ENCODE measurements at regions not wholly inside any gene's neighbourhood (a gene's known extent, or its start where the extent isn't known, plus 50 kb on each side); places are given as distances from the start of the nearest gene placed in this dataset.

DNA sequence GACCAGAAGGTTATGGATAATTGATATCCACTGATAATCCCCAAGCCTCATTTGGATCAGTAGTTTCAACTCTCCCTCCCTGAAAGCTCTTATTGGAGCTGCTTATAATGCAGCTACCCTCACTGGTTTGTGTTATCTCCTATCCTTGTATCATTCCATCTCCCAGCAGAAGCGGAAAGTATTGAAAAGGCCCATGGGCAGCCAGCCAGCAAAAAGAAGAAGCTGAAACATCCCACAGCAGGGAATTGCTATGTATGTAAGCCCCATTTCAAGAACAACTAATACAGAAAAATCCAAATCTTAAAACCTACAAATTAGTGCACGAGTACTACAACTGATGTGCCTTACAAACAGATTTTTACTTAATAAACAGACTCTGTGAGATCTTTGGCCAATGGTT is 269.0 kb upstream of the ECI2 start:
- no peak for DNase-seq (ENCODE audit: low read depth)

DNA sequence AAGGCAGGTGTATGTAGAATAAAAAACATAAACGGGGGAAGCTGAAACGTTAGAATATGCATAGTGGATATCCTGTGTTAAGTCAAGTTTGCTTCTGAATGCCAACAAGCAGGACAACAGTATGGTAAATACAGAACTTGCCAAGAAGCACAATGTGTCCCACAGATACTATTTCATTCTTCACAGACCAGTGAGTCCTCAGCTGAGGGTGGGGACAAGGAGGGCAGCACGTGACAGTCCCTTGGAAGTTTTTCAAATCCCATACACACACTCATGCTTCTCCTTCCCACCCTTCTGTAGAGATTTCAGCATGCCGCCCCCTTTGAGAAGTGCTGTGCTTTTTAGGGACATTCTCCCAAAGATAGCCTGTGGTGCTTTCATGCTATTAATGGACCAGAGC is 268.5 kb upstream of the ECI2 start:
- peak; percentile 26 for DNase-seq (ENCODE audit: low read depth)

DNA sequence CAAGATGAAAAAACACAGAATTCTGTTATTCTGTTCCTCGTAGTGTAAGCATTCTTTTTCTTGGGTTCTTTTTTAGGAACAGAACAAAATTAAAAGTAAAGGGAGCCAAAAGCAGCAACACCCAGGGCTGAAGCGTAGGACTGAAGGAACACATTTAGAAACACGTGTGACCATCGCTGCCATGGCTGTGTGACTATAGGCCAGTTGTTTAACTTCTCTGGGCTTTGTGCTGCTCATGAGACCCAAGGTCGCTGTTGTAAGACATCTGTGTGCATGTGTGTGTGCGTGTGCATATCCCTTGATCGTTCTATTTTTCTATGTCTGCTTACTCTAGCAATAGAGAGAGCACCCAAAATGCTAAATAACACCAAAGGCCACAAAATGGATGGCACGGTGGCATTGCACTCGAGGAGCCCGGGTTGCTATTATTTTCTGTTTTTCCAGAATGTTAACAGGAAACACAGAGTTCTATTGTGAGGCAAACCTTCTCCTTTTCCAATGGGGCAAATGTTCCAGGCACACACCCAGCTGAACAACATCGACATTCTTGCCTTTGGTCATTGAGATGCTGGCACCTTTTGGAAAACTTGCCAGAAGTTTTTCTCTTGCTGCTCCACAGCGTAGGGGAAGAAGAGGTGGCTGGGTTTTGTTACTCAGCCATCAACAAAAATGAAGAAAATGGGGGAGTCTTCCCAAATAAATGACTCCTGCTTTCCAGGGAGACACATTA is 267.8 kb upstream of the ECI2 start:
- no peak for DNase-seq (ENCODE audit: low read depth)

DNA sequence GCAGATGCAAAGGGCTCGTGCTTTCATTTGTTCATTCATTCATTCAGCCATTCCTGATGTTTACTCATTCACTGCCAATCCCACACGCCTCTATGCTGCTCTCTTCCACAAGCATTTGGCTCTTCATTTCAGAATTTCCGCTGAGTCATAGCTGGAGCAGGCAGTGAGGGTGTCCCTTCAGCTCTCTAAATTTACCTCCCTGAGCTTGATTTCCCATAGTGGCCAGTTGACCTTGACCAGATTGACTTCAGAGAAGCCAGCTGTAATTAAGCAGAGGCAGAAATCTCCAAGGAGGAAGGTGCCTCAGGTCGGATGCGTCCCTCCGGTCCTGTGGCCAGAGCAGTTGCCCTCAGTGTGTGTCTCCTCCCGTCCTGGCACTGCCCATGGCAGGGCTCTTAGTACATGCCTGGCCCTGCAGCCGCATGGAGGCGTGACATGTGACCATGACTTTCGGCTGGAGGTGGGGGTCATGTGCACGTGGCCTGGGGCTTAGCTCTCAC is 267.2 kb upstream of the ECI2 start:
- DNase-seq (ENCODE audit: low read depth): peak; percentile 56

DNA sequence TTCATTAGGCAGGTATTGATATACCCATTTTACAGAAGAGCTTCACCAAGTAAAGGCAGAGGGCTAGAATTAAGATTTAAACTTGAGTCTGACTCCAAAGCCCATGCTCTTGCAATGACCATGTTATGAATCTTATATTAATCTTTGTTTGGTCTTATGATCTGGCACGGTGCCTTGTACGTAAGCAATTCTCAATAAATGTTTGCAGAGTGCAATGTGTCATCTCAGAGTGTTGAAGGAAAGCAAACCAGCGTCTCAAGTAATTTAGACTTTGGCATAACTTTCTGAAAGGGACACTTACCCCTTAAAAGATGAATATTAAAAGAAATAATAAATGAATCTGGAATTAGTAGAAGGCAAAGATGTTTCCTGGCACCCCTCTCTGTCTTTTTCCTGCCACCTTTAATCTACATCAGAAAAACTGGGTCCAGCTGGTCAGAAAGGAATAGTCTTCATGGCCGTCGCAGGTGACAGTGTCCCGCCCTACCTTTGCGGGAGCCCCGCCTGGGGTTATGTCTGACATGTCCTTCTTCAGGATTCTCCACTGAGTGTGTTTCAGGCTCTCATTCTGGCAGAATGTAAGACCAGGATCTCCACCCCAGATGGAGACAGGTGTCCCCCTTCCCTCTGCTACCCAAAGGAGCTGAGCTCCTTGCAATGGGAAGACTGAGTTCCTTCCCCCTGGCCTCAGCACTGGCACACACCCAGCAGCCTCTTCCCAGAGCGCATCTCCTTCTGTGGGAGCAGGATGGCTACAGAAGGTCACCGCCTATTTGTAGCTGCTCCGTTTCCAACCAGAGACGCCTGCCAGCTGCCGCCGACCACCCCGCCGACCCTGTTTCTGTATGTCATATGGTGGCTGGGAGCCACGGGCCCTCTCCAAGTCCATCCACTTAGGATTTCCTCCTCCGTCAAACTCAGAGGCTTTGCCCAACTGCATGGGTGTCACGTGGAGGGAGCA is 266.3 kb upstream of the ECI2 start:
- no peak for DNase-seq (ENCODE audit: low read depth)

DNA sequence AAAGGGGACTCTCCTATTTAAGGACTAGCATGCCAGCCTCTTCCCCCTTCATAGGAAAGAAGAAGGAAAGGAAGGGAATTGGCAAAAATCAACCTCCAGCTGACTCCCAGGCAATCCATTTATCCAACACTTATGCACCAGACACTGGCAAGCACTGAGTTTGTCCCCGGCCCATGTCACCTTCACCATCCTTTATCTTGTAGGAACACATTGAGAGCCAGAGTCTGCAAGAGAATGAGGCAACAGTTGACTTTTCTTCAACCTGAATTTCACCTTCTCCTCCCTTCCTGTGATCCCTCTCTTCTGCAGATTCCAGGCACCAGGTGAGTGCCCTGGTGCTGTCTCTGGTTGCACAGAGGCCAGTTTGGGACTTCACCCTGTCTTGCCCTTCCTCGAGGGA is 264.3 kb upstream of the ECI2 start:
- DNase-seq (ENCODE audit: low read depth): no peak

DNA sequence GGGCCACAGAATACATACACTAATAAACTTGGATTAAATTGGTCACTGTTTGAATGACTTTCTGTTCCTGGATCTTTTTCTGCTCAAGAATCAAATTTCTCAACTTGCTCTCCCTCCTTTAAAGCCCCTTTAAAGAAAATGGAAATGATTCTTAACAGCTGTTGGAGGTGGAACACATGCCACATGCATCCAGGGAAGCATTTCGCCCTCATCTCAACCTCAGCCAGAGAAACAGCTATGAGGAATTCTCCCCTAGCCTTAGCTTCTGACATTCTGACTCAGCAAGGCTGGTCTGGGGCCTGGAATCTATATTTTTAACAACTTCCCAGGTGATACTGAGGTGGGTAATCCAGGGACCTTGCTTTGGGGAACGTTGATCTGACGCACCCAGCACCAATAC is 263.4 kb upstream of the ECI2 start:
- DNase-seq (ENCODE audit: low read depth): no peak

DNA sequence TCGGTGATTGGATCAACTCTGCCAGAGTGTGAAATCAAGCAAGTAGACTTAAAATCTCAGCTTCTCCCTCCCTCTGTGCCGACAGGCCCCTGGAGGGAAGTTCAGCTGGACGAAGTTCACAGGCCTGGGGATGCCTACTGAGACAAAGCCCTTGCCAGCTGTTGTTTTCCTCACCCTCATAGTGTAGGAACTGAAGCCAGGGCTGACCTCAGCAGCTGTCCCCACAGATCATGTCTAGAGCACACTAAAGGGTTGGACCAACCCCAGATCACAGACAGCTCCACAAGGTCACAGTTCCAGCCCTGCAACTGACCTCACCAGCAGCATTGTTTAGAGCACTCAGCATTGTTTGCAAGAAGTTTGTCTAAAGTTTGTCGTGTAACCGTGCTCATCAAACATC is 261.9 kb upstream of the ECI2 start:
- no peak for DNase-seq (ENCODE audit: low read depth)

DNA sequence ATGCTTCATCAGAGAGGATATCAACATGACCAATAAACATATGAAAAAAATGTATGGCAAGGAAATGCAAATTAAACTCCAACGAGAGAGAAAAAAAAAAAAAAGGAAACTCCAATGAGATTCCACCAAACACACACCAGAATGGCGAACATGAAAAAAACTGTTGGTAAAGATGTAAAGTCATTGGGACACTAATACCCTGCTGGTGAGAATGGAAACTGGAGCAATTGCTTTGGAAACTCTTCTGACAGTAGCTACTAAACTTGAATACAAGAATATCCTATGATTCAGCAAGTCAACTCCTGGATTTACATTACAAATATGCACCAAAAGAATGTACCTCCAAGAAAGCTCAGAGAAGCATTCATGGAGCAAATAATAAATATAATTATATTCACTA is 260.7 kb upstream of the ECI2 start:
- DNase-seq (ENCODE audit: low read depth): no peak

DNA sequence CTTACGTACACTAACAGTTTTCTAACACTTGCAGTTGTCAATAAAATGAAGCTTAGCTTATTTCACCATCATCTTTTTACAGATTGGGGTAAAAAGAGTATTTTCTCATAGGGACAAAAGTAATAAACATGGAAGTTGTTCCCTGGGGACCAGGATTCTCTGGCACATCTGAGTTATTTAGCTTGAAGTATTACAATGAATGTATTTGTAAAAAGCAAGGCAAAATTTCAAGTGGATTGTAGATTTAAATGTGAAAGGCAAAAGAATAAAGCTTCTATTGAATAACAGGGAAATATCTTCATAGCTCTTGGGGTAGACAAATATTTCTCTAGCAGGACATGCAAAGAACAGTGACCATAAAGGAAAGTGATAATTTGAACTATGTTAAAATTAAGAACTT is 260.0 kb upstream of the ECI2 start:
- no peak for DNase-seq (ENCODE audit: low read depth)

DNA sequence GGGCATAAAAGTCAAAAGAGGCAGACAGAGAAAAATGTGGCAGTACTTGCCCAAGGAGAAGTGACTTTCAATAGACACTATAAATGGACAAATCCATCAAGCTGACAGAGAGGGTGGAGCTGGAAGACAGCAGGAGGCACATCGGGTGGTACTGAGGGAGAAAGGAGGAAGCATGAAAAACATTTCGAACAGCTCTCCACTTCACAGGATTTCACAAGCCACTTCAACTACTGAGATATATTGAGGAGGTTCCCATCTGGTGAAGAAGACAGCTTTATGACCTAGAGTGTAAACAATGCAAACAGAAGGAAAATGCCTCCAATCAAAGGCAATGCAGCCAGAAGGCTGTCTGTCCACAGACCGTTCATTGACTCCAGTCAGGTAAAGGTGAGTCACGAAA is 259.4 kb upstream of the ECI2 start:
- DNase-seq (ENCODE audit: low read depth): no peak

DNA sequence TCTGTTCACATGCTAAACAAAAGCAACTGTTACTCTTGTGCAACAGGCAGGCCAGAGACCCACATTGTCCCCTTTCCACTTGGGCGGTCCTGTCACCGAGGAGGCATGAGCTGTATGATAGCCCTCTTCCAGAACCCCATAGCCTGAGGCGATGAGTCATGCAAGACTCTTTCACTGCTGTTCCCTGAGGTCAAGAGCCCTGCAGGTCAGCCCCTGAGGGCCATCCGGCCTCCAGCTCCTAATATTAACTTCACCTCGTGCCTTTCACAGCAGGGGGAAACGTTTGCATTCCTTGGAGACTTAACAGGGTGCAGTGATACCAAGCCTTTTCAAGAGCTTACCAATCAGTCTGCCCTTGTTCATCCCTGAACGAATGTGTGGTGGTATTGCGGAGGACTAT is 253.3 kb upstream of the ECI2 start:
- DNase-seq (ENCODE audit: low read depth): no peak

DNA sequence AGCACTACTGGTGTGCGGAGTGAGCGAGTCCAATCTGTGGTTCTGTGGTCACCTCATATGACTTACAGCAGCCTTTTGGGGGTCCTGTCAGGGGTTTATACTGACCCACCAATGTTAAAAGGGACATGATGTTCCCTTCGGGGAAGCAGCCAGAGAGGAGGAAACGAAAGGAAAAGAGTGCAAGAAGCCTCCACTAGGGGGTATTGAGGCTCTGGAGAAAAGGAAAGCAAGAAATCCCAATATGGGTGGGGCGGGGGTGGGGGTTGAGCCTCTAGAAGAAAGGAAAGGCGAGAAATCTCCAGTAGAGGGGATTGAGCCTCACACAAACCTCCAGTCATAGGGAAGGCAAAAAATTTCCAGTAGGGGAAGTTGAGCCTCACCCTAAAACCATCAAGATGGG is 249.3 kb upstream of the ECI2 start:
- DNase-seq (ENCODE audit: low read depth): no peak

DNA sequence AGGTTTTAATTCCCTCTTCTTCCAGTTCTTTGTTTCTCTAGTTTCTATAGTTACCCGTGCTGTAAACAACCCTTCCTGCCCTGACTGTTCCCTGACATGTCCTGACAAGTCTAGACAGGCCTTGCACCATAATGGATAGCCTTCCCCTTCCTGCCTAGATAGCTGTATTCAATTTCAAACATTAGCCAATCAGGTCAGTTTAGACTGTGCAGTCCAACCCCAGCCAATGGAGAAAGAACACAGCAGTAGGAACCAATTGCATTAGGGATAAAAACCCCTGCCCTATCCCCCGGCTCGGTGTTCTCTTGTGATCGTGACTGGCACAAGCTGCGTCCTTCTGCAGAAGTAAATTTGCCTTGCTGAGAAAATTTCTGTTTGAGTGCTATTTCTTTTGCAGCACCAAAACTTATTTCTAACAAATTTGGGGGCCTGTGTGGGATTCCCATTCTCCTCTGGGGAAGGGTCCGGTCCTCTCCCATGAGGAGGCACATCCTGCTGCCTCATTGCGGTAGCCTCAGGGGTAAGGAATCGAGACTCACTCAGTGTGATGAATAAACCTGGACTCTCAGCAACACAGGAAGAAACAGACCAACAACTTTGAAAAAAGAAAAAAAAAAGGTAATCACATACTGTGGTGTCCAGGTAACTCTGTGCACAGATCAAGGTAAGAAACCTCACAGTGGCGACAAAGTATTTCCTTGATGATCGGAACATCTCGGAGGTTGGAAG is 248.7 kb upstream of the ECI2 start:
- DNase-seq (ENCODE audit: low read depth): no peak

DNA sequence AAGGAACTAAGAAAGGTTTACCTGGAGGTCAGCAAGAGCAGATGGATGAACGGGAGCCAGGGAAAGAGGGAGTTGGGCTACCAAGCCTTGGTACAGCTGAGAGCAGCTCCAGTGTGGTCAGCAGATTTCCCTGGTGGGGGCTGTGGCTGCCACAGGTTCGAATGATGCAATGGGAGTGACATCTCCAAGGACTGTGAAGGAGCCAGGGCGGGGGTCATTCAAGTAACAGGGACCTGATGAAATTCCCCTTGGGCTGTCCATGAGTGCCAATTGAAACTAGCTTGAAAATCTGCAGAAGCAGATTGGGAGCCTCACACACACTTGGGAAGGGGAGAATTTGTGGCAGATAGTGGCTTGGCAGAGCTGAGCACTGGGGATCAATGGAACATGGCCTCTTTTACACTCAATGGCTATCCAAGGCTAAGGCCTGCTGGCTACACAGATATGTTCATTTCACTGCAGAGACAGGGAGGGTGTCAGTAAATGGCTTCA is 247.0 kb upstream of the ECI2 start:
- DNase-seq (ENCODE audit: low read depth): no peak

DNA sequence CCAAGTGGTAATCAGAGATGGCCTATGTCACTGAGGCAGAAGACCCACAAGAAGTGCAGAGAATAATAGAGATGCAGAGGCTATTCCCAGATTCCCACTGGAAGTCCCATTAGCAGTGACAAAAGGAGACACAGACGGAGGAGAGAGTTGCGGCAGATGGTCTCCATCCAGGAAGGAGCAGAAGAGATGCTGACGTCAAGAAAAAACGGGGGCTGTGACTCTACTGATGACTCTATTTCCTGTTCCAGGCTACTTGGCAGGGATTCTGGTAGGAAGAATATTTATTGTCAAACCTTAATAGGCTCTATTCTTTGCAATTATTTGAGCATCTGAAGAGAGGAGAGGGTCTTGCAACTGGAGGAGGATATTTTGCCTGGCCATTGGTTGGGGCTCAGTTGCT is 246.0 kb upstream of the ECI2 start:
- no peak for DNase-seq (ENCODE audit: low read depth)

DNA sequence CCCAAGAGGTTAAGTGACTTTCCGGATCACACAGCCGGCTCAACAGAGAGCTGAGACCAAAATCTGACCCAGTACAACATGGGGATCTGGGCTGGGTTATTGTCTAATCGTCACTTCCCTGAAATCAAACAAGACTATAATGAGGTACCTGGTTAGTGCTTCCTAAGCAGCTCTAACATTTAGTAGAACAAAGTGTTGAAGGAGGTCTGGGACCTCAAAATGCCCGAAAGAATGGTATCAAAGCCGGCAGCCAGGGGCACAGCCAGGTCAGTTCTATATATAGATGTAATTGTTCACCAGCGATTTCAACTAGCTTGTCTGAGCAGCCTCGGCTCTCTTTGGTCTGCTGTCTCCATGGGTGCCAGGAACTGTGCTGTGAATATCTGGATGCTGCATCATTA is 245.5 kb upstream of the ECI2 start:
- no peak for DNase-seq (ENCODE audit: low read depth)

DNA sequence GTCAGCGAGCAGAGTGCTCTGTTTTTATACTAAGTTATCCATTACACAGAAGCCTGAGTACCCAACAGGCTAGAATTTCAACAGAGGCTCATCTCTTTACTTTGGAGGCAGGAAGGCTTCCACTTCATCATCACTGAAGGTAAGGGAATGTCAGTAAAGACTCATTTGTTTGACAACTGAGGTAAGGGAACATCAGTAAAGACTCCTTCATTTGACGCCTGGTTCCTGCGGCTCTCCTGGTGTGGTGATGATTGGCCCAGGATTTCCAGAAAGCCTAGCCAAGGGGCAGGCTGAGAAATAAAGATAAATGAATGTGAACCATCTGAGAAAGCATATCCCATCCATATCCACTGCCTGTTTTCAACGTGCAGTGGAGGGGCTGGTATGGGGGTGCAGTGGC is 244.6 kb upstream of the ECI2 start:
- no peak for DNase-seq (ENCODE audit: low read depth)

DNA sequence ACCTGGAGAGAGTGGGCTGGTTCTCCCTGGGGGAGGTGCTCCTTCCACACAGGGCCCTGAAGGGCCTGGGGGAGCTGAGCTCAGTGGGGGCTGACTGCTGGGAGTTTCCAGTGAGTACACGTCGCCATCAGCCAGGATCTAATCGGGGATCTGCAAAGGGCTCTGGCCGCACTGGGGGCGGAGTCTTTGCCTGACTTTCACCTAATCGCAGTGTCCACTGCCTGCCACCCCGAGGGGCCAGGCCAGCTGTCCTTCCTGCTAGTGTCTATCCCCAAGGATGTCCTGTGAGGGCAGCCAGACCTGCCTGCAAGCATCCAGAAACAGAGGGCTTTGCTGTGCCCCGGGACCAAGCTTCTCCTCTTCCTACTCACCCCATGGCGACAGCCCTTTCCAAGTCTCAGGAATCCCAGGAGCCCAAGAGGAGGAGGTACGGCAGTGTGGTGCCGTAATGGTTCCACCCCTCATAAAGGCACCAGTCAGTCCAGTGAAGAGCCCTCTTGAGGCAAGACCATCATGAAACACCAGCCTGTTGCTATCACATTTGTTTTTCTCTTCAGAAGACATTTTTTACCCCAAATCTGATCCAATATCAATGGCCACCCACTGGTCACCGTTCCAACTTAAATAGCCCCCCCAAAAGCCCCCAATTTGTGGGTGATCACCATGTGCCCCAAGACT is 243.1 kb upstream of the ECI2 start:
- DNase-seq (ENCODE audit: low read depth): no peak

DNA sequence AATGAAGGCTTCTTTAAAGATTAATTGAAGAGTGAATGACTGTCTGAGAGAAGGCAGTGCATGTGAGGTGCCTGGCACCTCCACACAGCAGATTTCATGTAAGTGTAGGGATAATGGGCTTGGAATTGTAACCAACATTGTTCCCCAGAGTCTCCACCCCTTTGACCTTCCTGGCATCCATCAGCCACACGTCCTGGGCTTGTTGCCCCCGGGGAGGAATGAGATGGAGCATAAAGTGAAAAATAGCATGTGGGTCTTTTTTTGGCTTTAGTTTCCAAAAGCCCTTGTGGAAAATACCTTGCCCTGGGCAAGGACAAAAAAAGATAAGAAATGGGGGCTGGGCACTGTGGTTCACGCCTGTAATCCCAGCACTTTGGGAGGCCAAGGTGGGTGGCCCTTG is 242.2 kb upstream of the ECI2 start:
- no peak for DNase-seq (ENCODE audit: low read depth)

DNA sequence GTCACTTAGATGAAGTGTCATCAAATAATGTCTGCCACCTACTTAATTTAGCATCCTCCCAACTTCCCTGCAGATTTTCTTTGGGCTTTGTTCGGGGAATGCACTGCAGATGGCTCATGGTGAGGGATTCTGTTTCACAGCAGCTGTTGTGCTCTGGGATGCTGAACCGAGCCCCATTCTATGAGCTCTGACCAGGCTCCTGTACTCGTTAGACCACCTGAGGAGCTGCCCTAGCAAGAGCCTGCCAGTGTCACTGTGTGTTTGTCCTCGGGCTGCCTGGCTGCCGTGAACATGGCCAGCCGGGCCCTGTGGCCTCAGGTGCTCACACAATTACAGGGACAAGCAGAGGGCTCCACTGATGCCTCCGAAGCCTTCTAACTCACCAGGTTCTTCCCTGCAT is 238.8 kb upstream of the ECI2 start:
- DNase-seq (ENCODE audit: low read depth): no peak

DNA sequence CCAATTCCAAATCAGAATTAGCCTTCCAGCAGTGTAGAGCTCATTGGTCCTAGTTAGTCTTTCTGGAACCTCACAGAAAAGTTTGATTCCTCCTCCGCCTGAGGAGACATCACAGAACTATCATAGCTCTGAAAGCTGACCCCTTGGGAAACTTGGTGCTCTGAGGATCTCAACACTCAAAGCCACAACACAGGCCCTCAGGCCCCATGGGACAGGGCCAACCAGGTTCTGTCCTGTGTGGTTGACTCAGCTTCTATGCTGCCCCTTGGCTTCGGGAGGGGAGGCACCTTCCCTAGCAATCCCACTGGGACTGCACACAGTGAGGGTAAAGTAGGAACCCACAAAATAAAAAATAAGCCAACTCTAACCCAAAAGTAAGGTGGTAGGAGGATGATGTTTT is 237.5 kb upstream of the ECI2 start:
- DNase-seq (ENCODE audit: low read depth): no peak

Measured in fibroblast of the conjunctiva (primary cell).